ENCODE measurements at regions not wholly inside any gene's neighbourhood (a gene's known extent, or its start where the extent isn't known, plus 50 kb on each side); places are given as distances from the start of the nearest gene placed in this dataset.

- BruUV-seq (replicated peaks) = no TSS peak
Observed at GRCh38 chr11:33461369-33462125, 204.4 kb downstream of the HIPK3 start.

More at GRCh38 chr11:33461369-33462125, 204.4 kb downstream of the HIPK3 start:
- intact Hi-C loops (cut with micrococcal nuclease) (no loop called here), in situ Hi-C loops (cut with MboI) (no loop called here)
- TF ChIP-seq SETDB1 (IDR thresholded peaks at IDR 0.05; ENCODE audit: low read length) (no peak), SLC30A9 (CRISPR knock-in tag; IDR thresholded peaks at IDR 0.05) (no peak), GATA2 (CRISPR knock-in tag; IDR thresholded peaks at IDR 0.05) (no peak), FOXO4 (CRISPR knock-in tag; IDR thresholded peaks at IDR 0.05) (no peak), NR2C2 (CRISPR knock-in tag; IDR thresholded peaks at IDR 0.05) (no peak), NR2C2 (tag; IDR thresholded peaks at IDR 0.05) (no peak), KDM4B (IDR thresholded peaks at IDR 0.05; ENCODE audit: borderline replicate concordance in 2 of 2, low read depth in 1 of 2) (no peak), BCOR (IDR thresholded peaks at IDR 0.05) (no peak), CREBBP (IDR thresholded peaks at IDR 0.05; ENCODE audit: low read depth, low read length) (no peak)
- Histone ChIP-seq H3K27ac (ENCODE audit: extremely low read depth, low read depth, low read length) (no peak overlapping the region), H3K9me1 (ENCODE audit: control insufficient read depth, insufficient read depth, low read length) (no peaks in the 10 kb centered on the region), H3K9me3 (replicated peaks; ENCODE audit: control insufficient read depth, insufficient read depth, low read depth, low read length) (no peaks in the 10 kb centered on the region), H2AFZ (ENCODE audit: low read depth, low read length) (no peak overlapping the region), H3K79me2 (ENCODE audit: control insufficient read depth, insufficient read depth, low read length) (no peaks in the 10 kb centered on the region), H3K27me3 (ENCODE audit: control insufficient read depth in 2 of 2, insufficient read depth in 2 of 2, low read length in 2 of 2) (peaks cover 5 to 15% of the 10 kb centered on the region in 2 experiments; a peak in 4 of 5 replicates), H3K9ac (ENCODE audit: insufficient read depth in 1 of 2, low read depth in 2 of 2, low read length in 2 of 2) (no peak overlapping the region), H4K20me1 (replicated peaks; ENCODE audit: control insufficient read depth, insufficient read depth, low read length) (no peaks in the 10 kb centered on the region), H3K4me1 (replicated peaks in 1 of 2; ENCODE audit: control insufficient read depth in 2 of 2, insufficient read depth in 2 of 2, low read length in 2 of 2) (no peaks in the 10 kb centered on the region), H3K36me3 (ENCODE audit: control insufficient read depth, insufficient read depth, low read length) (no peaks in the 10 kb centered on the region), H3K4me2 (ENCODE audit: insufficient read depth, low read length) (no peak overlapping the region), H3K4me3 (no peak overlapping the region)
- ATAC-seq (no peak), DNase-seq (ENCODE audit: extremely low read depth in 1 of 4, low spot score in 3 of 4) (no peak), FAIRE-seq (no peak)
- POLR2A ChIA-PET = no interaction called here
- CTCF ChIA-PET (ENCODE audit: low intra/inter-chr PET ratio) = no interaction called here
- WGBS (ENCODE audit: insufficient coverage, low coverage, missing lambda C conversion rate) = 0% methylated on average over 4 of the region's 4 CpGs

Measured in K562 (cell line).